Neuron (in vitro differentiated cells): ENCODE measurements at regions not wholly inside any gene's neighbourhood (a gene's known extent, or its start where the extent isn't known, plus 50 kb on each side); places are given as distances from the start of the nearest gene placed in this dataset.

Source experiments
- H2AFZ ChIP-seq: one replicate; pipeline ENCODE4 v1.6.1; 2013; ENCODE audit warnings: low read depth, mild to moderate bottlenecking, inconsistent platforms, low read length, moderate library complexity
- H3K27me3 ChIP-seq: one replicate; pipeline ENCODE4 v1.6.1; 2013; ENCODE audit warnings: low read length; ENCODE audit not compliant: insufficient read depth
- H3K36me3 ChIP-seq: one replicate; pipeline ENCODE4 v1.6.1; 2013; ENCODE audit warnings: low read length; ENCODE audit not compliant: insufficient read depth
- H3K4me1 ChIP-seq: one replicate; pipeline ENCODE4 v1.6.1; 2013; ENCODE audit warnings: low read length; ENCODE audit not compliant: insufficient read depth
- H3K4me3 ChIP-seq: 2 replicates; pipeline ENCODE4 v1.5.1; 2013; ENCODE audit warnings: mild to moderate bottlenecking, low read length, moderate library complexity
- H3K9me3 ChIP-seq: one replicate; pipeline ENCODE4 v1.6.1; 2013; ENCODE audit warnings: low read length

GRCh38 chr13:104975272-104975671, 1560.2 kb downstream of the EFNB2 start:
- Histone ChIP-seq H3K27me3 (no peaks in the 10 kb centered on the region), H2AFZ (no peak overlapping the region), H3K36me3 (no peaks in the 10 kb centered on the region), H3K4me3 (no peak overlapping the region), H3K9me3 (no peaks in the 10 kb centered on the region), H3K4me1 (no peaks in the 10 kb centered on the region)

GRCh38 chr13:104968876-104969275, 1566.6 kb downstream of the EFNB2 start:
- Histone ChIP-seq H3K27me3 (no peaks in the 10 kb centered on the region), H3K4me1 (no peaks in the 10 kb centered on the region), H3K4me3 (no peak overlapping the region), H3K36me3 (no peaks in the 10 kb centered on the region), H2AFZ (no peak overlapping the region), H3K9me3 (no peaks in the 10 kb centered on the region)

GRCh38 chr13:104967836-104968630, 1567.4 kb downstream of the EFNB2 start:
- H3K9me3 ChIP-seq, result no peaks in the 10 kb centered on the region
- no peaks in the 10 kb centered on the region for H3K4me1 ChIP-seq
- H2AFZ ChIP-seq, result no peak overlapping the region
- H3K36me3 ChIP-seq, result no peaks in the 10 kb centered on the region
- H3K27me3 ChIP-seq, result no peaks in the 10 kb centered on the region
- no peak overlapping the region for H3K4me3 ChIP-seq

- Histone ChIP-seq H3K4me3 (no peak overlapping the region), H3K36me3 (no peaks in the 10 kb centered on the region), H3K27me3 (no peaks in the 10 kb centered on the region), H3K9me3 (no peaks in the 10 kb centered on the region), H2AFZ (no peak overlapping the region), H3K4me1 (no peaks in the 10 kb centered on the region)
These were observed 1568.1 kb downstream of the EFNB2 start for GRCh38 chr13:104967376-104967775.

GRCh38 chr13:104962411-104962810, 1573.1 kb downstream of the EFNB2 start:
- Histone ChIP-seq H3K4me1 (no peaks in the 10 kb centered on the region), H3K27me3 (no peaks in the 10 kb centered on the region), H3K36me3 (no peaks in the 10 kb centered on the region), H3K4me3 (no peak overlapping the region), H2AFZ (no peak overlapping the region), H3K9me3 (no peaks in the 10 kb centered on the region)

- Histone ChIP-seq H3K4me1 (no peaks in the 10 kb centered on the region), H3K36me3 (no peaks in the 10 kb centered on the region), H2AFZ (no peak overlapping the region), H3K4me3 (no peak overlapping the region), H3K27me3 (no peaks in the 10 kb centered on the region), H3K9me3 (no peaks in the 10 kb centered on the region)
These were observed 1574.2 kb downstream of the EFNB2 start for GRCh38 chr13:104961246-104961645.

GRCh38 chr13:104954210-104954609, 1581.3 kb downstream of the EFNB2 start:
- Histone ChIP-seq H3K27me3 (no peaks in the 10 kb centered on the region), H2AFZ (no peak overlapping the region), H3K36me3 (no peaks in the 10 kb centered on the region), H3K4me1 (no peaks in the 10 kb centered on the region), H3K9me3 (no peaks in the 10 kb centered on the region), H3K4me3 (no peak overlapping the region)

GRCh38 chr13:104953588-104953987, 1581.9 kb downstream of the EFNB2 start:
- Histone ChIP-seq H3K36me3 (no peaks in the 10 kb centered on the region), H2AFZ (no peak overlapping the region), H3K4me3 (no peak overlapping the region)

GRCh38 chr13:104949840-104950740, 1585.4 kb downstream of the EFNB2 start:
- H3K27me3 ChIP-seq, result no peaks in the 10 kb centered on the region
- no peaks in the 10 kb centered on the region for H3K36me3 ChIP-seq
- no peak overlapping the region for H3K4me3 ChIP-seq
- H3K9me3 ChIP-seq, result no peaks in the 10 kb centered on the region
- H3K4me1 ChIP-seq, result no peaks in the 10 kb centered on the region
- H2AFZ ChIP-seq, result no peak overlapping the region

More at GRCh38 chr13:104953588-104953987, 1581.9 kb downstream of the EFNB2 start:
- H3K9me3 ChIP-seq, result no peaks in the 10 kb centered on the region
- H3K27me3 ChIP-seq, result no peaks in the 10 kb centered on the region
- H3K4me1 ChIP-seq, result no peaks in the 10 kb centered on the region

- no peak overlapping the region for H2AFZ ChIP-seq
- H3K27me3 ChIP-seq, result no peaks in the 10 kb centered on the region
- no peaks in the 10 kb centered on the region for H3K9me3 ChIP-seq
- no peaks in the 10 kb centered on the region for H3K36me3 ChIP-seq
- H3K4me3 ChIP-seq, result no peak overlapping the region
- H3K4me1 ChIP-seq, result no peaks in the 10 kb centered on the region
These were observed 1591.3 kb downstream of the EFNB2 start for GRCh38 chr13:104944176-104944575.

GRCh38 chr13:104943331-104943730, 1592.1 kb downstream of the EFNB2 start:
- Histone ChIP-seq H3K4me1 (no peaks in the 10 kb centered on the region), H3K9me3 (no peaks in the 10 kb centered on the region), H2AFZ (no peak overlapping the region), H3K27me3 (no peaks in the 10 kb centered on the region), H3K36me3 (no peaks in the 10 kb centered on the region), H3K4me3 (no peak overlapping the region)

GRCh38 chr13:104937881-104938280, 1597.6 kb downstream of the EFNB2 start:
- H2AFZ ChIP-seq, result no peak overlapping the region
- no peaks in the 10 kb centered on the region for H3K9me3 ChIP-seq

GRCh38 chr13:104936304-104936703, 1599.2 kb downstream of the EFNB2 start:
- Histone ChIP-seq H2AFZ (no peak overlapping the region), H3K9me3 (no peaks in the 10 kb centered on the region), H3K36me3 (no peaks in the 10 kb centered on the region), H3K27me3 (no peaks in the 10 kb centered on the region), H3K4me1 (no peaks in the 10 kb centered on the region), H3K4me3 (no peak overlapping the region)

More at GRCh38 chr13:104937881-104938280, 1597.6 kb downstream of the EFNB2 start:
- no peak overlapping the region for H3K4me3 ChIP-seq
- no peaks in the 10 kb centered on the region for H3K27me3 ChIP-seq
- no peaks in the 10 kb centered on the region for H3K4me1 ChIP-seq
- H3K36me3 ChIP-seq, result no peaks in the 10 kb centered on the region
